GM23338 (cell line): ENCODE measurements at regions not wholly inside any gene's neighbourhood (a gene's known extent, or its start where the extent isn't known, plus 50 kb on each side); places are given as distances from the start of the nearest gene placed in this dataset.
"Not testable (repeated sequence)": the region's sequence is repeated elsewhere in the genome, so short reads cannot be mapped to it uniquely, and the experiment has no call there.

Experiments used
- ATAC-seq: fragments of 200-7000 bp; cut with Tn5 transposase; 3 replicates; pipeline ENCODE4 v1.9.1; 2020
- DNase-seq: peaks from one replicate; pipeline ENCODE4 v3.0.0-alpha.2; 2015; ENCODE audit warnings: low spot score
- H2AFZ ChIP-seq: fragments of 200-600 bp; sonication (generic); 2 replicates; pipeline ENCODE4 v1.8.0; 2016; ENCODE audit warnings: antibody characterized with exemption, mild to moderate bottlenecking, moderate library complexity
- H3F3A ChIP-seq: fragments of 200-600 bp; sonication (generic); replicated peaks from 2 replicates; pipeline ENCODE4 v1.8.0; 2017; ENCODE audit warnings: antibody characterized with exemption, mixed run types, low read depth
- H3K27ac ChIP-seq: fragments of 200-600 bp; sonication (generic); 2 replicates; pipeline ENCODE4 v1.6.1; 2016; ENCODE audit warnings: low read depth
- H3K27me3 ChIP-seq: fragments of 200-600 bp; sonication (generic); 2 replicates; pipeline ENCODE4 v1.8.0; 2016; ENCODE audit warnings: mild to moderate bottlenecking, mixed run types, moderate library complexity; ENCODE audit not compliant: insufficient read depth
- H3K36me3 ChIP-seq: fragments of 200-600 bp; sonication (generic); 2 replicates; pipeline ENCODE4 v1.8.0; 2016; ENCODE audit warnings: mild to moderate bottlenecking; ENCODE audit not compliant: insufficient read depth
- H3K4me1 ChIP-seq: fragments of 200-600 bp; sonication (generic); 2 replicates; pipeline ENCODE4 v1.8.0; 2016; ENCODE audit warnings: mild to moderate bottlenecking, moderate library complexity; ENCODE audit not compliant: insufficient read depth
- H3K4me2 ChIP-seq: fragments of 200-600 bp; sonication (generic); 2 replicates; pipeline ENCODE4 v1.7.1; 2017; ENCODE audit warnings: mixed run types
- H3K4me3 ChIP-seq: fragments of 200-600 bp; sonication (generic); 2 replicates; pipeline ENCODE4 v1.6.1; 2016; ENCODE audit warnings: mixed run types
- H3K79me2 ChIP-seq: fragments of 200-600 bp; sonication (generic); replicated peaks from 2 replicates; pipeline ENCODE4 v1.8.0; 2017; ENCODE audit warnings: mild to moderate bottlenecking; ENCODE audit not compliant: insufficient read depth
- H3K9me2 ChIP-seq: fragments of 200-600 bp; sonication (generic); 2 replicates; pipeline ENCODE4 v1.8.0; 2017; ENCODE audit not compliant: insufficient read depth
- H4K20me1 ChIP-seq: fragments of 200-600 bp; sonication (generic); replicated peaks from 2 replicates; pipeline ENCODE4 v1.8.0; 2017; ENCODE audit warnings: mild to moderate bottlenecking; ENCODE audit not compliant: insufficient read depth
- H3K27ac Mint-ChIP-seq: 2 replicates; pipeline ENCODE4 v1.8.0; 2020; ENCODE audit warnings: inconsistent platforms, mild to moderate bottlenecking, moderate library complexity, mixed read lengths
- H3K27me3 Mint-ChIP-seq: 3 replicates; pipeline ENCODE4 v1.8.0; 2022; ENCODE audit warnings: low read depth, mild to moderate bottlenecking, moderate library complexity, mixed read lengths, inconsistent platforms; ENCODE audit not compliant: insufficient read depth, poor library complexity
- H3K36me3 Mint-ChIP-seq: 3 replicates; pipeline ENCODE4 v1.8.0; 2021; ENCODE audit warnings: low read depth, mild to moderate bottlenecking, inconsistent platforms, moderate library complexity, mixed read lengths
- H3K4me1 Mint-ChIP-seq: 3 replicates; pipeline ENCODE4 v1.8.0; 2020; ENCODE audit warnings: mild to moderate bottlenecking, inconsistent platforms, mixed read lengths
- H3K4me3 Mint-ChIP-seq: 3 replicates; pipeline ENCODE4 v1.8.0; 2021; ENCODE audit warnings: moderate library complexity, mild to moderate bottlenecking, inconsistent platforms, mixed read lengths
- H3K9me3 Mint-ChIP-seq: 3 replicates; pipeline ENCODE4 v1.8.0; 2020; ENCODE audit warnings: moderate library complexity, mild to moderate bottlenecking, inconsistent platforms, mixed read lengths
- CREB1 ChIP-seq: fragments of 250-450 bp; sonication (Bioruptor Pico); IDR thresholded peaks from 2 replicates; pipeline ENCODE4 v1.5.0; 2020; ENCODE audit warnings: low read depth, mild to moderate bottlenecking, moderate library complexity
- CTCF ChIP-seq, 2 experiments: fragments of 200-600 bp in 1 of 2; sonication (generic) in 1 of 2; conservative IDR thresholded peaks; 2 replicates each; pipeline versions ENCODE4 v1.5.1 to v1.6.1; 2016 to 2017; ENCODE audit warnings: antibody characterized with exemption in 2 of 2, low read depth in 2 of 2, mild to moderate bottlenecking in 2 of 2, moderate library complexity in 1 of 2
- ETS1 ChIP-seq: IDR thresholded peaks from 2 replicates; pipeline ENCODE4 v1.6.1; 2016; ENCODE audit warnings: antibody characterized with exemption
- EZH2 ChIP-seq: fragments of 200-600 bp; sonication (generic); IDR thresholded peaks from one replicate; pipeline ENCODE4 v1.8.0; 2017; ENCODE audit warnings: antibody characterized with exemption, mild to moderate bottlenecking, low read depth; ENCODE audit not compliant: unreplicated experiment
- EZH2phosphoT487 ChIP-seq: fragments of 200-600 bp; sonication (generic); IDR thresholded peaks from one replicate; pipeline ENCODE4 v1.8.1; 2018; ENCODE audit warnings: antibody characterized with exemption; ENCODE audit not compliant: unreplicated experiment
- JUNB ChIP-seq: IDR thresholded peaks from one replicate; pipeline ENCODE4 v1.6.1; 2016; ENCODE audit warnings: antibody characterized with exemption; ENCODE audit not compliant: unreplicated experiment
- NANOG ChIP-seq: IDR thresholded peaks from 2 replicates; pipeline ENCODE4 v1.6.1; 2016; ENCODE audit warnings: antibody characterized with exemption, borderline replicate concordance
- POLR2AphosphoS5 ChIP-seq: IDR thresholded peaks from 2 replicates; pipeline ENCODE4 v1.6.1; 2016; ENCODE audit warnings: antibody characterized with exemption, low read depth
- REST ChIP-seq: IDR thresholded peaks from one replicate; pipeline ENCODE4 v1.6.1; 2018; ENCODE audit warnings: antibody characterized with exemption; ENCODE audit not compliant: unreplicated experiment
- STAT1 ChIP-seq: IDR thresholded peaks from one replicate; pipeline ENCODE4 v1.6.1; 2016; ENCODE audit warnings: antibody characterized with exemption; ENCODE audit not compliant: unreplicated experiment
- ZNF462 ChIP-seq: fragments of 250-450 bp; sonication (Bioruptor Pico); IDR thresholded peaks from 2 replicates; pipeline ENCODE4 v1.5.0; 2020; ENCODE audit warnings: mild to moderate bottlenecking, moderate library complexity

- not testable (repeated sequence) for H3K27me3 Mint-ChIP-seq, H3K36me3 Mint-ChIP-seq, H4K20me1 ChIP-seq, H3K9me3 Mint-ChIP-seq, H3K27ac Mint-ChIP-seq, H3K4me1 ChIP-seq, H3K79me2 ChIP-seq, ATAC-seq, H3K4me3 ChIP-seq, H3K4me1 Mint-ChIP-seq, H3K9me2 ChIP-seq, H3F3A ChIP-seq, DNase-seq, H3K4me2 ChIP-seq, H2AFZ ChIP-seq, H3K4me3 Mint-ChIP-seq, H3K36me3 ChIP-seq, H3K27me3 ChIP-seq, H3K27ac ChIP-seq
Observed at GRCh38 chr11:100531290-100531689, 155.8 kb upstream of the ARHGAP42 start.

- H3K9me2 ChIP-seq: no peaks in the 10 kb centered on the region
- no peaks in the 10 kb centered on the region for H3K36me3 ChIP-seq
- no peak overlapping the region for H3K27ac ChIP-seq
- no peak overlapping the region for H2AFZ ChIP-seq
- no peaks in the 10 kb centered on the region for H3K27me3 ChIP-seq
- H3F3A ChIP-seq: no peaks in the 10 kb centered on the region
- Mint-ChIP-seq H3K36me3 (no peaks in the 10 kb centered on the region), H3K4me1 (no peaks in the 10 kb centered on the region), H3K4me3 (no peak overlapping the region), H3K9me3 (no peaks in the 10 kb centered on the region), H3K27ac (no peak overlapping the region), H3K27me3 (no peaks in the 10 kb centered on the region)
- no peaks in the 10 kb centered on the region for H3K4me1 ChIP-seq
- ATAC-seq: no peak
- H3K4me3 ChIP-seq: no peak overlapping the region
- no peaks in the 10 kb centered on the region for H3K79me2 ChIP-seq
- H4K20me1 ChIP-seq: no peaks in the 10 kb centered on the region
- DNase-seq: no peak
- H3K4me2 ChIP-seq: no peak overlapping the region
- no peak for TF ChIP-seq CTCF (conservative IDR thresholded peaks at IDR 0.05; ENCODE audit: low read depth in 2 of 2)
- no peak for TF ChIP-seq STAT1
- TF ChIP-seq ETS1: no peak
- no peak for TF ChIP-seq EZH2phosphoT487
- TF ChIP-seq JUNB: no peak
- no peak for TF ChIP-seq POLR2AphosphoS5
- TF ChIP-seq NANOG: no peak
- no peak for TF ChIP-seq EZH2
- TF ChIP-seq ZNF462 (CRISPR knock-in tag): no peak
- no peak for TF ChIP-seq REST
- no peak for TF ChIP-seq CREB1 (CRISPR knock-in tag)
Observed at GRCh38 chr11:100536979-100537378, 150.1 kb upstream of the ARHGAP42 start.
